ENCODE measurements at regions not wholly inside any gene's neighbourhood (a gene's known extent, or its start where the extent isn't known, plus 50 kb on each side); places are given as distances from the start of the nearest gene placed in this dataset.

DNA sequence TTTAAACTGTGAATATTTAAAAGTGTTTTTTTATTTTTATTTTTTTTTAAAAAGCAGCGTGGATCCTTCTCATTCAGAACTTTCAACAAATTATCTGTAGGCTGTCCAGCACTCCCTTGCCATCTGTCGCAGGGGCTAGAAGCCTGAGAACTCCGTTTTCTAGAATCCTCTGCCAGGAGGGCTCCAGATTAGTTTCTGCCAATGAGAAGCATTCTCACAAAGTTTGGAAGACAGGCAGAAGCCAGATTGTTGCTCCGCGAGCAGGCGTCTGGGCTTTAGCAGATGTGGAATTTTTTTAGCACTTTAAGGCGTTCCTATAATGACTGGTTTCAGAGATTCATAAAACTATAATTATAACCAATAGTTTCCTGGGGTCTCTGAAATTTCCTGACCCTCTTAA is 220.9 kb upstream of the KIAA1217 start:
- BruUV-seq (replicated peaks), result no TSS peak
- Histone ChIP-seq H3K79me2 (ENCODE audit: insufficient read depth, low read length) (no peaks in the 10 kb centered on the region), H3K9me3 (ENCODE audit: control insufficient read depth in 1 of 2, insufficient read depth in 1 of 2, low read depth in 1 of 2, low read length in 2 of 2) (no peaks in the 10 kb centered on the region), H3K4me2 (ENCODE audit: low read length) (no peak overlapping the region), H3K27me3 (ENCODE audit: insufficient read depth, low read length) (no peaks in the 10 kb centered on the region), H2AFZ (ENCODE audit: low read depth, low read length, poor library complexity, severe bottlenecking) (no peak overlapping the region), H3K27ac (ENCODE audit: low read depth, low read length) (no peak overlapping the region), H3K9ac (ENCODE audit: low read length) (no peak overlapping the region), H3K4me3 (replicated peaks in 1 of 2; ENCODE audit: low read depth in 1 of 2, low read length in 2 of 2) (no peak overlapping the region), H3K36me3 (ENCODE audit: control insufficient read depth in 1 of 2, insufficient read depth in 2 of 2, low read length in 2 of 2) (no peaks in the 10 kb centered on the region), H3K4me1 (ENCODE audit: control insufficient read depth in 1 of 2, insufficient read depth in 2 of 2, low read length in 2 of 2) (no peaks in the 10 kb centered on the region), H4K20me1 (ENCODE audit: insufficient read depth) (no peaks in the 10 kb centered on the region), H3K9me2 (ENCODE audit: insufficient read depth) (no peaks in the 10 kb centered on the region)
- ChIA-PET RAD21 (ENCODE audit: low non-redundant PET in 1 of 2, low total read pairs in 2 of 2, uncharacterized antibody in 2 of 2, unreplicated experiment in 2 of 2) (no interaction called here), POLR2A (no interaction called here), CTCF (no interaction called here)
- ATAC-seq (no peak), DNase-seq (ENCODE audit: low read depth, low spot score) (no peak)
- no peak for TF ChIP-seq CBX3 (IDR thresholded peaks at IDR 0.05; ENCODE audit: low read depth)
- TF ChIP-seq, protein P1, sequence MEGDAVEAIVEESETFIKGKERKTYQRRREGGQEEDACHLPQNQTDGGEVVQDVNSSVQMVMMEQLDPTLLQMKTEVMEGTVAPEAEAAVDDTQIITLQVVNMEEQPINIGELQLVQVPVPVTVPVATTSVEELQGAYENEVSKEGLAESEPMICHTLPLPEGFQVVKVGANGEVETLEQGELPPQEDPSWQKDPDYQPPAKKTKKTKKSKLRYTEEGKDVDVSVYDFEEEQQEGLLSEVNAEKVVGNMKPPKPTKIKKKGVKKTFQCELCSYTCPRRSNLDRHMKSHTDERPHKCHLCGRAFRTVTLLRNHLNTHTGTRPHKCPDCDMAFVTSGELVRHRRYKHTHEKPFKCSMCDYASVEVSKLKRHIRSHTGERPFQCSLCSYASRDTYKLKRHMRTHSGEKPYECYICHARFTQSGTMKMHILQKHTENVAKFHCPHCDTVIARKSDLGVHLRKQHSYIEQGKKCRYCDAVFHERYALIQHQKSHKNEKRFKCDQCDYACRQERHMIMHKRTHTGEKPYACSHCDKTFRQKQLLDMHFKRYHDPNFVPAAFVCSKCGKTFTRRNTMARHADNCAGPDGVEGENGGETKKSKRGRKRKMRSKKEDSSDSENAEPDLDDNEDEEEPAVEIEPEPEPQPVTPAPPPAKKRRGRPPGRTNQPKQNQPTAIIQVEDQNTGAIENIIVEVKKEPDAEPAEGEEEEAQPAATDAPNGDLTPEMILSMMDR (IDR thresholded peaks at IDR 0.05 in 2 of 3, conservative IDR thresholded peaks at IDR 0.05 in 1 of 3; ENCODE audit: borderline replicate concordance in 1 of 3, insufficient read depth in 1 of 3, low read depth in 2 of 3, low read length in 2 of 3), result no peak
- TF ChIP-seq CEBPB (IDR thresholded peaks at IDR 0.05; ENCODE audit: low read depth), result no peak
- no peak for TF ChIP-seq TCF7L2 (IDR thresholded peaks at IDR 0.05; ENCODE audit: borderline replicate concordance, extremely low read depth, insufficient read depth, insufficient read length)
- TF ChIP-seq EZH2phosphoT487 (IDR thresholded peaks at IDR 0.05; ENCODE audit: borderline replicate concordance), result no peak
- no peak for TF ChIP-seq RAD21 (IDR thresholded peaks at IDR 0.05; ENCODE audit: low read depth)
- TF ChIP-seq SP1 (IDR thresholded peaks at IDR 0.05; ENCODE audit: low read depth), result no peak
- TF ChIP-seq POLR2A (IDR thresholded peaks at IDR 0.05; ENCODE audit: borderline replicate concordance, extremely low read depth, insufficient read depth, insufficient read length), result no peak
- intact Hi-C loops (cut with micrococcal nuclease), result no loop called here
